Chondrocyte (in vitro differentiated cells): ENCODE measurements at regions not wholly inside any gene's neighbourhood (a gene's known extent, or its start where the extent isn't known, plus 50 kb on each side); places are given as distances from the start of the nearest gene placed in this dataset.

Experiments
- DNase-seq: peaks from one replicate; pipeline ENCODE4 v3.0.0; 2021; ENCODE audit warnings: mixed read lengths, low spot score
- H3K27ac Mint-ChIP-seq: one replicate; pipeline ENCODE4 v1.8.0; 2021; ENCODE audit warnings: mild to moderate bottlenecking, moderate library complexity, mixed read lengths; ENCODE audit not compliant: unreplicated experiment
- H3K27me3 Mint-ChIP-seq: 2 replicates; pipeline ENCODE4 v1.8.0; 2021; ENCODE audit warnings: low read depth, mixed read lengths
- H3K36me3 Mint-ChIP-seq: 2 replicates; pipeline ENCODE4 v1.8.0; 2021; ENCODE audit warnings: low read depth, mixed read lengths
- H3K4me1 Mint-ChIP-seq: 2 replicates; pipeline ENCODE4 v1.8.0; 2021; ENCODE audit warnings: low read depth, mild to moderate bottlenecking, mixed read lengths
- H3K4me3 Mint-ChIP-seq: one replicate; pipeline ENCODE4 v1.8.0; 2021; ENCODE audit warnings: mild to moderate bottlenecking, moderate library complexity, mixed read lengths; ENCODE audit not compliant: unreplicated experiment
- H3K9me3 Mint-ChIP-seq: 2 replicates; pipeline ENCODE4 v1.8.0; 2021; ENCODE audit warnings: low read depth, mixed read lengths
- CTCF ChIP-seq: fragments of 200-600 bp; sonication (generic); IDR thresholded peaks from 2 replicates; pipeline ENCODE4 v1.5.0; 2021; ENCODE audit warnings: antibody characterized with exemption, mild to moderate bottlenecking, moderate library complexity

- no peaks in the 10 kb centered on the region for H3K4me1 Mint-ChIP-seq
- TF ChIP-seq CTCF, result no peak
- H3K9me3 Mint-ChIP-seq, result no peaks in the 10 kb centered on the region
- peaks cover 3% of the 10 kb centered on the region for H3K27me3 Mint-ChIP-seq
- H3K4me3 Mint-ChIP-seq, result no peak overlapping the region
- no peak for DNase-seq
- no peaks in the 10 kb centered on the region for H3K36me3 Mint-ChIP-seq
- no peak overlapping the region for H3K27ac Mint-ChIP-seq
Observed at GRCh38 chr7:136210079-136210478, 232.9 kb upstream of the MTPN start.

DNA sequence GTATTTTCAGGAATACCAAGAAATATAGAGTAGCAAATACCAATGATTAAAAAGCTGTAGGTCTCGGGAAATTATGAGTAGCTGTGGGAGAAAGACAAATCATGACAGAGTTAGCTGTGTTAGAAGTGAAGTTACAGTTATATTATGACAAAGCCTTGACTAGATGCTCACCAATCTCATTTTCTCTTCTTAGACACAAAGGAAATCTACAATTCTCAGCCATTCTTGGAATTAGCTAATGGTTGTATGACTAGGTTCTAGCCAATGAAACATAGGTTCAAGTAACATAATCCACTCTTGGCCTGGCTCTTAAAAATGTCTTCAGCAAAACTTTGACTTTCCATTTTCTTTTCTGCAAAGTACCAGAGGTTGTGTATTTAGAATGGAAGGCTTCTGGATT lies 228.8 kb upstream of the MTPN start:
- no peak for DNase-seq
- Mint-ChIP-seq H3K4me1 (no peaks in the 10 kb centered on the region), H3K27ac (no peak overlapping the region), H3K4me3 (no peak overlapping the region), H3K9me3 (no peaks in the 10 kb centered on the region), H3K36me3 (no peaks in the 10 kb centered on the region), H3K27me3 (peaks cover 3% of the 10 kb centered on the region)
- TF ChIP-seq CTCF, result no peak

DNA sequence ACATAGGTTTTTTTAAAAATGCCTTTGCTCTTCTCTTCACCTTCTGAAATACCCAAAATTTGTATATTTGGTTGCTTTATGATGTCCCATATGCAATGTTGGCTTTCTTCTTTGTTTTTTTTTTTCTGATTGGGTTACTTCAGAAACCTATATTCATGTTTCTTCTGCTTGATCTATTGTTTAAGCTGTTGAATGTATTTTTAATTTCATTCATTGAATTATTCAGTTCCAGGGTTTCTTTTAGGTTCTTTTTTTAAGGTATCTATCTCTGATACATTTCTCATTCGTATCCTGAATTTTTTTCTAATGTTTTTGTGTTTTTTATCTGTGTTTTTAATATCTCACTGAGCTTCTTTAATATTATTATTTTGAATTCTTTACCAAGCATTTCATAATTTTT lies 221.0 kb upstream of the MTPN start:
- peaks cover under 1% of the 10 kb centered on the region for H3K27me3 Mint-ChIP-seq
- peaks cover 39% of the 10 kb centered on the region for H3K9me3 Mint-ChIP-seq
- H3K4me3 Mint-ChIP-seq, result no peak overlapping the region
- no peaks in the 10 kb centered on the region for H3K36me3 Mint-ChIP-seq
- no peak for DNase-seq
- no peak overlapping the region for H3K27ac Mint-ChIP-seq
- H3K4me1 Mint-ChIP-seq, result no peaks in the 10 kb centered on the region
- TF ChIP-seq CTCF, result no peak

DNA sequence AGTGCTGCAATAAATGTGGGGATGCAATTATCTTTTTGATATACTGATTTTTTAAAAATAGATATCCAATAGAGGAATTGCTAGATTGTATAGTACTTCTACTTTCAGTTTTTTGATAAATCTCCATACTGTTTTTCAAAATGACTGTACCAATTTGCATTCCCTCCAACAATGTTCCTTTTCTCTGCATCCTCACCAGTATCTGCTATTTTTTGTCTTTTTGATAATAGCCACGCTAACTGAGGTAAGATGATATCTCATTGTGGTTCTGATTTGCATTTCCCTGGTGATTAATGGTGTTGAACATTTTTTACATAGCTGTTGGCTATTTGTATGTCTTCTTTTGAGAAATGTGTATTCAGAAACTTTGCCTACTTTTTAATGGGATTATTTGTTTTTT lies 217.7 kb upstream of the MTPN start:
- DNase-seq, result no peak
- H3K27ac Mint-ChIP-seq, result no peak overlapping the region
- H3K4me1 Mint-ChIP-seq, result no peaks in the 10 kb centered on the region
- H3K36me3 Mint-ChIP-seq, result no peaks in the 10 kb centered on the region
- H3K27me3 Mint-ChIP-seq, result peaks cover 3% of the 10 kb centered on the region
- TF ChIP-seq CTCF, result no peak
- peaks cover 39% of the 10 kb centered on the region for H3K9me3 Mint-ChIP-seq
- H3K4me3 Mint-ChIP-seq, result no peak overlapping the region

- Mint-ChIP-seq H3K27ac (no peak overlapping the region), H3K9me3 (peaks cover 39% of the 10 kb centered on the region), H3K4me3 (no peak overlapping the region), H3K27me3 (peaks cover 4% of the 10 kb centered on the region), H3K4me1 (no peaks in the 10 kb centered on the region), H3K36me3 (no peaks in the 10 kb centered on the region)
- no peak for DNase-seq
- no peak for TF ChIP-seq CTCF
Observed at GRCh38 chr7:136193940-136194339, 216.8 kb upstream of the MTPN start.
